ENCODE measurements at regions not wholly inside any gene's neighbourhood (a gene's known extent, or its start where the extent isn't known, plus 50 kb on each side); places are given as distances from the start of the nearest gene placed in this dataset.

DNA sequence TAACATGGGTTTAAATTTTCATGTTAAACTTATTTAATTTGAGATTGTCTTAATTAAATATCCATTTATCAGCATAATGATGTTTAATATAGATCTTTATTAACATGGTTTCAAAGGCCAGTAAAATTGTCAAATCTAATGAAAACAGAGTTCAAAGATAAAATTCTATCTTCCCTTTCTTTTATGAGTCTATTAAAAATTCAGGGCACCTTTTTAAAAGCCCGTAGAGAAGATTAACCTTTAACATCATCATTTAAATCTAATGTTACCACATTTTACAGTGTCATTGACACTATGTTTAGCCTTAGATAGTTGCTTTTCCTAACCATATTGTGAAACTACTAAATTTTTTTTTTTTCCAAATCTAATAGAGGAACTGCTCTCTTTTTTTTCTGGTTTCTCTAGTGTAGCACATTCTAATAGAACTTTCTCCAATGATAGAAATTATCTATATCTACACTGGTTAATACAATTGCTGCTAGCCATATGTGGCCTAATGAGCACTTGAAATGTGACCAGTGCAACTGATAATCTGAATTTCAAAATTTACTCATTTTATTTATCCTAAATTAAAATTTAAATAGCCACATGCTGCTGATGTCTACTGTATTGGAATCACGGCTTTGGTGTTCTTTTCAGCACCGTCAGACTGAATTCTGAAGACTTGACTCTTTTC, 410.9 kb downstream of the UTRN start (continued):
- TF ChIP-seq ZNF274 (IDR thresholded peaks at IDR 0.05; ENCODE audit: borderline replicate concordance, extremely low read depth, low read length): no peak
- no peak for TF ChIP-seq CBX5 (IDR thresholded peaks at IDR 0.05; ENCODE audit: low read depth, low read length)
- TF ChIP-seq FOSL1 (IDR thresholded peaks at IDR 0.05; ENCODE audit: insufficient read depth, low read depth, low read length): no peak
- no peak for TF ChIP-seq SAP30 (IDR thresholded peaks at IDR 0.05; ENCODE audit: insufficient read depth, insufficient replicate concordance, low read length)
- no peak for TF ChIP-seq SIN3A (conservative IDR thresholded peaks at IDR 0.05 in 1 of 2, IDR thresholded peaks at IDR 0.05 in 1 of 2; ENCODE audit: low read depth in 1 of 2, low read length in 2 of 2)
- TF ChIP-seq HDAC2 (IDR thresholded peaks at IDR 0.05; ENCODE audit: borderline replicate concordance in 1 of 2, low read depth in 2 of 2, low read length in 2 of 2): no peak
- TF ChIP-seq MAFK (IDR thresholded peaks at IDR 0.05; ENCODE audit: low read depth, low read length): no peak
- no peak for TF ChIP-seq CEBPB (IDR thresholded peaks at IDR 0.05; ENCODE audit: low read depth, low read length)

Measured in H1 (cell line).